ENCODE measurements at regions not wholly inside any gene's neighbourhood (a gene's known extent, or its start where the extent isn't known, plus 50 kb on each side); places are given as distances from the start of the nearest gene placed in this dataset.
"Not testable (repeated sequence)": the region's sequence is repeated elsewhere in the genome, so short reads cannot be mapped to it uniquely, and the experiment has no call there.

DNA sequence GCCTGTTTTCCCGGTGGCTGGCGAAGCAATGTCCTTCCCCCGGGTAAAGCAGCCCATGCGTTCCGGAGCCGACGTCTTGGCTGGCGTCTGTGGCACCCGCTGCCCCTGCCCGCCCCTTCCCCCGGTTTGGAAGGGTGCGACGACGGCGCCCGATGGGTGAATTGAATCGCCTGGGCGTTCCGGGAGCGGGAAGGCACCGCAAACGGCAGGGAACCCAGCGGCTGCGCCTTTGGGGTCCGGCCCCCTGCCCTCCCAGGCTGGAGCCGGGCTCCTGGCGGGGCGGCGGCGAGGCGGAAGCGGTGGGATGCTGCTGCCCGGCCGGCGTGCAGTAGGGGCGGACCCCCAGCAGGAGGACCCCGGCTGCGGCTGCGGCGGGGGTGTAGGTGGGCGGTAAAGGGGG, 123.6 kb upstream of the RHOU start:
- ATAC-seq (ENCODE audit: low read depth in 2 of 2); H3K27ac ChIP-seq (ENCODE audit: insufficient read depth, low read length, poor library complexity, severe bottlenecking); DNase-seq; H3K4me3 ChIP-seq (ENCODE audit: low read depth, low read length); H3K27me3 ChIP-seq (ENCODE audit: control insufficient read depth, insufficient read depth, low read length); H3K4me1 ChIP-seq (ENCODE audit: control insufficient read depth, insufficient read depth, low read length, poor library complexity, severe bottlenecking); H3K9me3 ChIP-seq (ENCODE audit: control insufficient read depth in 2 of 2, low read length in 2 of 2); H3K9me3 Mint-ChIP-seq; H3K36me3 ChIP-seq (ENCODE audit: control insufficient read depth, insufficient read depth, low read length); H3K27ac Mint-ChIP-seq; H3K27me3 Mint-ChIP-seq; H3K4me1 Mint-ChIP-seq; H3K36me3 Mint-ChIP-seq; H3K4me3 Mint-ChIP-seq: not testable (repeated sequence)

DNA sequence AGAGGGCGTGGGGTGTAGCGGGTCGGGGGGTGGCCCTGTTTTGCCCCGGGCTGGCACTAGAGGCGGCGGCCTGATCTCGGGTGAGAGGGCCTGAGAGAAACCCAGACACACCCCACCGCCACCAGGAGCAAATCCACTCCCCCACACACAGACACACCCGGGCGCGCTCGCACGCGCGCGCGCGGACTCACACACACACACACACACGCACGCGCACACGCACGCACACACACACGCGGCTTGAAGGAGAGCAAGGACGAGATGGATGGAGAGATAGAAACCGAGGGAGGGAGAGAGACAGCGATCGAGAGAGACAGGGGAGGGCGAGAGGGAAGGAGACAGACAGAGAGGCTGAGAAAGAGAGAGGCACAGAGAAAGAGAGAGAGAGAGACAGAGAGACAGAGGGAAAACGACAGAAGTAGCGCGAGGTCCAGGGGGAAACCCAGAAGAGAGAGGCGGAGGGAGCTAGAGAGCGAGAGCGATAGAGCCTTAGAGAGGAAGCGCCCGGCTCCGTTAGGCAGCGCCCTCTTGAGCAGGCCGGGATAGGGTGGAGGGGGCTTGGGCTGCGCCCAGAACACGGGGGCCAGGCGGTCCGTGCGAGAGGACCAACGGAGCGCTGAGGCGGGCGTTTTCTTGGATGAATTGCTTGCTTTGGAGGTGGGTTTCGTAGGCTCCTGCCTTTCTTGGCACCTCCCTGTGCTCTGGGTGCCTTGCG, 113.1 kb upstream of the RHOU start:
- H3K4me3 ChIP-seq (ENCODE audit: low read depth, low read length); H3K36me3 Mint-ChIP-seq; H3K9me3 Mint-ChIP-seq; H3K27ac Mint-ChIP-seq; H3K4me1 ChIP-seq (ENCODE audit: control insufficient read depth, insufficient read depth, low read length, poor library complexity, severe bottlenecking); H3K27ac ChIP-seq (ENCODE audit: insufficient read depth, low read length, poor library complexity, severe bottlenecking); ATAC-seq (ENCODE audit: low read depth in 2 of 2); H3K27me3 Mint-ChIP-seq; H3K9me3 ChIP-seq (ENCODE audit: control insufficient read depth in 2 of 2, low read length in 2 of 2); H3K27me3 ChIP-seq (ENCODE audit: control insufficient read depth, insufficient read depth, low read length); H3K4me1 Mint-ChIP-seq; H3K36me3 ChIP-seq (ENCODE audit: control insufficient read depth, insufficient read depth, low read length); DNase-seq: not testable (repeated sequence)
- peak overlapping the region in 3 of 4 donors; percentile 44 to 87 (median 79) for H3K4me3 Mint-ChIP-seq

DNA sequence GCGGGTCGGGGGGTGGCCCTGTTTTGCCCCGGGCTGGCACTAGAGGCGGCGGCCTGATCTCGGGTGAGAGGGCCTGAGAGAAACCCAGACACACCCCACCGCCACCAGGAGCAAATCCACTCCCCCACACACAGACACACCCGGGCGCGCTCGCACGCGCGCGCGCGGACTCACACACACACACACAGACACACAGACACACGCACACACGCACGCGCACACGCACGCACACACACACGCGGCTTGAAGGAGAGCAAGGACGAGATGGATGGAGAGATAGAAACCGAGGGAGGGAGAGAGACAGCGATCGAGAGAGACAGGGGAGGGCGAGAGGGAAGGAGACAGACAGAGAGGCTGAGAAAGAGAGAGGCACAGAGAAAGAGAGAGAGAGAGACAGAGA, 108.8 kb upstream of the RHOU start:
- not testable (repeated sequence) for H3K27ac ChIP-seq (ENCODE audit: insufficient read depth, low read length, poor library complexity, severe bottlenecking); H3K4me3 ChIP-seq (ENCODE audit: low read depth, low read length); H3K27ac Mint-ChIP-seq; H3K9me3 Mint-ChIP-seq; H3K36me3 ChIP-seq (ENCODE audit: control insufficient read depth, insufficient read depth, low read length); H3K4me3 Mint-ChIP-seq; H3K4me1 Mint-ChIP-seq; H3K36me3 Mint-ChIP-seq; H3K27me3 ChIP-seq (ENCODE audit: control insufficient read depth, insufficient read depth, low read length); DNase-seq; H3K9me3 ChIP-seq (ENCODE audit: control insufficient read depth in 2 of 2, low read length in 2 of 2); H3K4me1 ChIP-seq (ENCODE audit: control insufficient read depth, insufficient read depth, low read length, poor library complexity, severe bottlenecking); ATAC-seq (ENCODE audit: low read depth in 2 of 2); H3K27me3 Mint-ChIP-seq

DNA sequence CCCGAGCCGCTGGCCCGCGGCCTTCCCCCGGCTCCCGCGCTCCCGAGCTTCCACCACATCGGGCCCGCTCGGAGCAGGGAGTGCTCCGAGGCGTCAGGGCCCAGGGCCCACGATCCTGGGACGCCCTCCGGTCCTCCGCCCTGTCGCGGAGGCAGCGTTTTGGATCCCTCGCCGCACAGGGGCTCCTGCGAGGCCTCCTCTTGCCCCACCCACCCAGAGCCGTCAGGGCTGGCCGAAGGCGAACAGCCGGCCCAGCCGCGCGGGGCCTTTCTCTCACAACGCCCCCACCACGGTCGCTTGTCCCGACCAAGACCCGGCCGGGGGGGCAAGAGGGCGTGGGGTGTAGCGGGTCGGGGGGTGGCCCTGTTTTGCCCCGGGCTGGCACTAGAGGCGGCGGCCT, 102.4 kb upstream of the RHOU start:
- not testable (repeated sequence) for DNase-seq; H3K27ac ChIP-seq (ENCODE audit: insufficient read depth, low read length, poor library complexity, severe bottlenecking); ATAC-seq (ENCODE audit: low read depth in 2 of 2); H3K4me3 ChIP-seq (ENCODE audit: low read depth, low read length); H3K4me1 ChIP-seq (ENCODE audit: control insufficient read depth, insufficient read depth, low read length, poor library complexity, severe bottlenecking); H3K36me3 Mint-ChIP-seq; H3K27ac Mint-ChIP-seq; H3K4me3 Mint-ChIP-seq; H3K27me3 Mint-ChIP-seq; H3K36me3 ChIP-seq (ENCODE audit: control insufficient read depth, insufficient read depth, low read length); H3K4me1 Mint-ChIP-seq; H3K9me3 ChIP-seq (ENCODE audit: control insufficient read depth in 2 of 2, low read length in 2 of 2); H3K9me3 Mint-ChIP-seq; H3K27me3 ChIP-seq (ENCODE audit: control insufficient read depth, insufficient read depth, low read length)

DNA sequence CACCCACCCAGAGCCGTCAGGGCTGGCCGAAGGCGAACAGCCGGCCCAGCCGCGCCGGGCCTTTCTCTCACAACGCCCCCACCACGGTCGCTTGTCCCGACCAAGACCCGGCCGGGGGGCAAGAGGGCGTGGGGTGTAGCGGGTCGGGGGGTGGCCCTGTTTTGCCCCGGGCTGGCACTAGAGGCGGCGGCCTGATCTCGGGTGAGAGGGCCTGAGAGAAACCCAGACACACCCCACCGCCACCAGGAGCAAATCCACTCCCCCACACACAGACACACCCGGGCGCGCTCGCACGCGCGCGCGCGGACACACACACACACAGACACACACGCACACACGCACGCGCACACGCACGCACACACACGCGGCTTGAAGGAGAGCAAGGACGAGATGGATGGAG, 100.0 kb upstream of the RHOU start:
- H3K36me3 Mint-ChIP-seq; H3K27ac Mint-ChIP-seq; H3K4me1 Mint-ChIP-seq; ATAC-seq (ENCODE audit: low read depth in 2 of 2); H3K27me3 Mint-ChIP-seq; H3K27ac ChIP-seq (ENCODE audit: insufficient read depth, low read length, poor library complexity, severe bottlenecking); H3K4me1 ChIP-seq (ENCODE audit: control insufficient read depth, insufficient read depth, low read length, poor library complexity, severe bottlenecking); H3K4me3 Mint-ChIP-seq; H3K9me3 ChIP-seq (ENCODE audit: control insufficient read depth in 2 of 2, low read length in 2 of 2); H3K36me3 ChIP-seq (ENCODE audit: control insufficient read depth, insufficient read depth, low read length); H3K9me3 Mint-ChIP-seq; H3K27me3 ChIP-seq (ENCODE audit: control insufficient read depth, insufficient read depth, low read length); H3K4me3 ChIP-seq (ENCODE audit: low read depth, low read length): not testable (repeated sequence)
- DNase-seq: peak in 2 of 3 donors; percentile 48 to 59

DNA sequence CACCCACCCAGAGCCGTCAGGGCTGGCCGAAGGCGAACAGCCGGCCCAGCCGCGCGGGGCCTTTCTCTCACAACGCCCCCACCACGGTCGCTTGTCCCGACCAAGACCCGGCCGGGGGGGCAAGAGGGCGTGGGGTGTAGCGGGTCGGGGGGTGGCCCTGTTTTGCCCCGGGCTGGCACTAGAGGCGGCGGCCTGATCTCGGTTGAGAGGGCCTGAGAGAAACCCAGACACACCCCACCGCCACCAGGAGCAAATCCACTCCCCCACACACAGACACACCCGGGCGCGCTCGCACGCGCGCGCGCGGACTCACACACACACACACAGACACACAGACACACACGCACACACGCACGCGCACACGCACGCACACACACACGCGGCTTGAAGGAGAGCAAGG, 97.8 kb upstream of the RHOU start:
- not testable (repeated sequence) for H3K27ac ChIP-seq (ENCODE audit: insufficient read depth, low read length, poor library complexity, severe bottlenecking); H3K4me1 Mint-ChIP-seq; H3K4me3 Mint-ChIP-seq; H3K36me3 Mint-ChIP-seq; H3K4me3 ChIP-seq (ENCODE audit: low read depth, low read length); ATAC-seq (ENCODE audit: low read depth in 2 of 2); H3K27me3 Mint-ChIP-seq; H3K27ac Mint-ChIP-seq; H3K9me3 Mint-ChIP-seq; H3K4me1 ChIP-seq (ENCODE audit: control insufficient read depth, insufficient read depth, low read length, poor library complexity, severe bottlenecking); DNase-seq; H3K36me3 ChIP-seq (ENCODE audit: control insufficient read depth, insufficient read depth, low read length); H3K9me3 ChIP-seq (ENCODE audit: control insufficient read depth in 2 of 2, low read length in 2 of 2); H3K27me3 ChIP-seq (ENCODE audit: control insufficient read depth, insufficient read depth, low read length)

DNA sequence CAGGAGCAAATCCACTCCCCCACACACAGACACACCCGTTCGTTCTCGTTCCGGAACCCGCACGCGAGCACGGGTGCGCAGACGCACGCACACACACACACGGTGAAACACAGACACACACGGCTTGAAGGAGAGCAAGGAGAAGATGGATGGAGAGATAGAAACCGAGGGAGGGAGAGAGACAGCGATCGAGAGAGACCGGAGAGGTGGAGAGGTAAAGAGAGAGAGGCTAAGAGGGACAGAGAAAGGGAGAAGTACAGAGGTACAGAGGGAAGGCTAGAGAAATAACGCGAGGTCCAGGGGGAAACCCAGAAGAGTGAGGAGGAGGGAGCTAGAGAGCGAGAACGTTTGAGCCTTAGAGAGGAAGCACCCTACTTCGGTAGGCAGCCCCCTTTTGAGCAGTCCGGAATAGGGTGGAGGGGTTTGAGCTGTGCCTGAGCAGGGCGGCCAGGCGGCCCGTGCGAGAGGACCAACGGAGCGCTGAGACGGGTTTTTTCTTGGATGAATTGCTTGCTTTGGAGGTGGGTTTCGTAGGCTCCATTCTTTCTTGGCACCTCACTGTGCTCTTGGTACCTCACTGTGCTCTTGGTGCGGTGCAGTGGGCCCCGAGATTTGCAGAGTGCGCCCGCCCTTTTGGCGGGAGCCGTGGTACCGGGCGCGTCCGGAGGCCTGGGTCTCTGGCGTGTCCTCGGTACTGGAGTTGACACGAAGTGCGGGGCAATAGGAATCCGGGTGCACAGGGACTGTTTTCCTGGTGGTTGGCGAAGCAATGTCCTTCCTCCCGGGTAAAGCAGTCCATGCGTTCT, 88.4 kb upstream of the RHOU start:
- H3K27me3 ChIP-seq (ENCODE audit: control insufficient read depth, insufficient read depth, low read length): peaks cover 33% of the 10 kb centered on the region

More for the DNA sequence above, 88.4 kb upstream of the RHOU start:
- Mint-ChIP-seq H3K4me1 (peaks cover 14 to 25% (median 19%) of the 10 kb centered on the region in 4 donors), H3K4me3 (peak overlapping the region; percentile 83 to 93 (median 88)), H3K36me3 (no peaks in the 10 kb centered on the region), H3K9me3 (peaks cover 0 to 8% (median 0%) of the 10 kb centered on the region in 7 donors), H3K27me3 (peaks cover 55% of the 10 kb centered on the region), H3K27ac (peak overlapping the region; percentile 64 to 96 (median 80))
- peaks cover 26% of the 10 kb centered on the region for H3K4me1 ChIP-seq (ENCODE audit: control insufficient read depth, insufficient read depth, low read length, poor library complexity, severe bottlenecking)
- no peak overlapping the region for H3K27ac ChIP-seq (ENCODE audit: insufficient read depth, low read length, poor library complexity, severe bottlenecking)
- no peaks in the 10 kb centered on the region for H3K36me3 ChIP-seq (ENCODE audit: control insufficient read depth, insufficient read depth, low read length)
- DNase-seq: peak in 2 of 3 donors; percentile 39 to 72
- H3K4me3 ChIP-seq (ENCODE audit: low read depth, low read length): peak overlapping the region; percentile 86
- ATAC-seq (ENCODE audit: low read depth in 2 of 2): peak; percentile 43 to 48
- no peaks in the 10 kb centered on the region for H3K9me3 ChIP-seq (ENCODE audit: control insufficient read depth in 2 of 2, low read length in 2 of 2)

Measured in CD4-positive, CD25-positive, alpha-beta regulatory T cell (primary cell).